ENCODE measurements at regions not wholly inside any gene's neighbourhood (a gene's known extent, or its start where the extent isn't known, plus 50 kb on each side); places are given as distances from the start of the nearest gene placed in this dataset.
"Not testable (repeated sequence)": the region's sequence is repeated elsewhere in the genome, so short reads cannot be mapped to it uniquely, and the experiment has no call there.

DNA sequence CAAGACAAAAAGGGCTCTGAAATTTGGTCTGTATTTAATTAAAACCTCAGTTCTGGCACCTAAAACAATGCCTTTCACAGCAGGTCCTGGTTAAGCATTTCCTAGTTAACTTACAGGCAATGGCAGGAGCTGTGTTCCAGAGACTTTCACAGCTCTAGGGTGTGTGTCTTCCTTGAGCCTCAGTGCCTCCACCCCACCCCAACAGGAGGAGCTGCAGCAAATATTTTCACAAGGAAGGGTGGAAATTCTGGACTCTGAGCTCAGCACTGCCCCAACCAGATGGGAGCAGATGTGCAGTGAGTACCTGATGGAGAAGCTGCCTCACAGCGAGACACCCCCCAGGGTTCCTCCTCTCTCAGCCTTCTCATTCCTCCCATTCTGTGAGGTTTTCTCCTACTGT is 106.3 kb upstream of the SPATA12 start:
- DNase-seq, result no peak

DNA sequence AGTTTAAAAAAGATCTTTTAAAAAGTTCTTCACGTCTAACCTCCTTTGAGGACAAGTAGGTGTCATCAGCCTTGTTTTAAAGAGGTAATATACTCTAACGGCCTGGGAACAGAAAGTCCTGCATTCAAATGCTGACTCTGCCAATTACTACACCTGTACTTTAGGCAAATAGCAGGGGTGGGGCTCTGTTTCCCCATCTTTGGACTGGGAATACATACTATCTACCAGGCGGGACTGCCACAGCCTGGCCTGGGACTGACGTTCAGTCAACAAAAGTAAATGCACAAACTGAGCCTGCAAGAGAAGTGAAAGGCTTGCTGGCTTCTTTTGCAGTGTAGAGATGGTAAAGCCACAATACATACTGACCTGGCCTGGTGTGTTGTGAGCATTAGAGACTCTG is 107.6 kb upstream of the SPATA12 start:
- DNase-seq, result no peak

DNA sequence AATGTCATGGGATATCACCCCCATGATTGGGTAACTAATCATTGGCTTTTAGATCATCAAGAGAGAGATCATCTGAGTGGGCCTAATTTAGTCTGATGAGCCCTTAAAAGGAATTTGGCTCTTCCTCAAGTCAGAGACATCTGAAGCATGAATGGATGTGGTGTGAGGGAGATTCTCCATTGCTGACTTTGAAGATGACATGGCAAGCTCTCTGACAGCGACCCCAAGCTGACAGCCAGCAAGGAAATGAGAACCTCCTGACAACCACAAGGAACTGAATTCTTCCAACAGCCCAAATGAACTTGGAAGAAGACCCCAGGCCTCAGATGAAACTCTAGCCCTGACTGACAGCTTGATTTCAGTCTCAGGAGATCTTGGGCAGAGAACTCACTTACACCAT is 108.4 kb upstream of the SPATA12 start:
- no peak for DNase-seq

DNA sequence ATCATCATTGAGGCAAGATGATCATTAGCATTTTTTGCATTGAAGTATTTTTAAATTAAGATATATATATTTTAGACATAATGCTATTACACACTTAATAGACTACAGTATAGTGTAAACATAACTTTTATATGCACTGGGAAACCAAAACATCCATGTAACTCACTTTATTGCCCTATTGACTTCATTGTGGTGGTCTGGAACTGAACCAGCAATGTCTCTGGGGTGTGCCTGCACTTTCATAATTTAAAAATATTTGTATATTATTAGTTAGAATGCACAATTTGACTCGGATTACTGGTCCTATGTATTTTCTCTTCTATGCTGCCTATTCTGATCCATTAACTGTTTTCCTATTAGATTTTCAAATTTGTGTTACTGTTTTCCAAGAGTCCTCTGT is 109.1 kb upstream of the SPATA12 start:
- DNase-seq, result no peak

DNA sequence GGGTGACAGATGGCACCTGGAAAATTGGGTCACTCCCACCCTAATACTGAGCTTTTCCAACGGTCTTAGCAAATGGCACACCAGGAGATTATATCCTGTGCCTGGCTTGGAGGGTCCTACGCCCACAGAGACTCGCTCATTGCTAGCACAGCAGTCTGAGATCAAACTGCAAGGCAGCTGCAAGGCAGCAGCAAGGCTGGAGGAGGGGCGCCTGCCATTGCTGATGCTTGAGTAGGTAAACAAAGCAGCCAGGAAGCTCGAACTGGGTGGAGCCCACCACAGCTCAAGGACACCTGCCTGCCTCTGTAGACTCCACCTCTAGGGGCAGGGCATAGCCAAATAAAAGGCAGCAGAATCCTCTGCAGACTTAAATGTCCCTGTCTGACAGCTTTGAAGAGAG is 115.1 kb upstream of the SPATA12 start:
- not testable (repeated sequence) for DNase-seq

DNA sequence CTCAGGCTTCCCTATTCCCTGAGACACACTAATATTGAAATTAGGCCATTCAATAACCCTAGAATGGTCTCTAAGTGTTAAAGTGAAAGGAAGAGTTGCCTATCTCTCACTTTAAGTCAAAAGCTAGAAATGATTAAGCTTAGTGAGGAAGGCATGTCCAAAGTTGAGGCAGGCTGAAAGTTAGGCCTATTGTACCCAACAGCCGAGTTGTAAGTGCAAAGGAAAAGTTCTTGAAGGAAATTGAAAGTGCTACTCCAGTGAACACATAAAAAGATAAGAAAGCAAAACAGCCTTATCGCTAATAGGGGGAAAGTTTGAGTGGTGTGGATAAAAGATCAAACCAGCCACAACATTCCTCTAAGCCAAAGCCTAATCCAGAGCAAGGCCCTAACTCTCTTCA is 117.9 kb upstream of the SPATA12 start:
- no peak for DNase-seq

DNA sequence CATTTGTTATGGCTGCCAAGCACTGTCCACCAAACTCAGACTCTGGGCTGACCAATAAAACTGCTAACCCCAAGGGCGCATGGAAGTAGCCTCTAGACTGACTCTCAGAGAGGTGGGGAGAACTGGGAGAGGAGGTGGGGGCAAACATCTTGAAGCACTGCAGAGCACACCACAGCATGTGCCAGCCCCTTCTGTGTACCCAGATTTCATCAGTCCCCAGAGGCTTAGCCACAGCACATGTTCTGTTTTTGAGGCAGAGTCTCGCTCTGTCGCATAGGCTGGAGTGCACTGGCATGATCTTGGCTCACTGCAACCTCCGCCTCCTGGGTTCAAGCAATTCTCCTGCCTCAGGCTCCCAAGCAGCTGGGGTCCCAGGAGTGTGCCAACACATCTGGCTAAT is 119.5 kb upstream of the SPATA12 start:
- no peak for DNase-seq

DNA sequence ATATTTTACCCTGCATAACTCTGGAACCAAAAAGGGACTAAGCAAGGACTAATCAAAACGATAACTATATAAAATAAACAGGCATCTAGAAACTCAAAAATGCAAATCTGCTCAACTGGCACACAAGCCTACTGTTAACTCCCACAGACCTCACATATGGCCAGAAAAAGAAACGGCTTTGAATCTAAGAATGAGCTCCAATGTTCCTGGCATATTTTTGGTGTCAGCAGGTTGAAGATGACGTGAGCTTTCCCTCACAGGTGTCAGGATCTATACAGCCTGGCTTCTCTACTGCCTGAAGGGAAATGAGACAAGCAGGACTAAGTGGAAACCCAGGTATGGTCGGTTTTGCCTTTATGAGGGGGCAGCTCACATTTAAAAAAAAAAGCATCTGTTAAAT is 120.1 kb upstream of the SPATA12 start:
- no peak for DNase-seq

DNA sequence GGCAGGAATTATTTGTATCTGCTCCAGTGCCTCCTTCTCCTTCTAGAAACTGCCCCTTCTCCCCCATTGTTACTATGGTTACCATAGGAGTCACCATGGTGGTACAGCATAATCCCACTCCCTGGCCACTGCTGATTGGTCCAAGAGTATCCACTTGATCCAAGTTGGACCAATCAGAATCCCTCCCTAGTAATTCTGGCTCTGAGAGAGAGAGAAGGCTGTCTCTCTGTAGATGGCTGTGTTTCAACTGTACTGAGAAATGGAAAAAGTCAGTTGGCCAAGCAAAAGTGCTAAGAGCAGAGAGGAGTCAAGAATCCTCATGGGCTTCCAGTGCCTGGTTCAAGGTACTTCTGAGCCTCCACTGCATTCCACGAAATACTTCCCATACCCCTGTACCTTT is 120.6 kb upstream of the SPATA12 start:
- no peak for DNase-seq

DNA sequence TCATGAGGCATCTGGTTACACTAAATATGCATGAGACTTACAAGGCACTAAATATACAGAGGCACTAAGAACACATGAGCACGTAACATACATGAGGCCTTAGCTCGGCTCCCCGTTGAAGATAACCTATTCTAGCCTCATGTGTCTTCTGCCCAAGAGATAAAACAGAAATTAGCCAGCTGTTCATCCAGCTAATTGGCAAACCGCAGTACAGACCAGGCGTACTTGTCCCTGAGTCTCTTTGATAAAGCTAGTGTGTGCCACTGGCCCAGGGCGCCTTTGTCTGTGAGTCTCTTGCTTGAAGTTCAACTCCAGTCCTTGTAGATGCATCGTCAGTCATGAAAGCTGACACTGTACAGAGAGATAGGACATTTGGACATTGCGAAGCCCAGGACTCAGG is 121.9 kb upstream of the SPATA12 start:
- DNase-seq, result no peak

DNA sequence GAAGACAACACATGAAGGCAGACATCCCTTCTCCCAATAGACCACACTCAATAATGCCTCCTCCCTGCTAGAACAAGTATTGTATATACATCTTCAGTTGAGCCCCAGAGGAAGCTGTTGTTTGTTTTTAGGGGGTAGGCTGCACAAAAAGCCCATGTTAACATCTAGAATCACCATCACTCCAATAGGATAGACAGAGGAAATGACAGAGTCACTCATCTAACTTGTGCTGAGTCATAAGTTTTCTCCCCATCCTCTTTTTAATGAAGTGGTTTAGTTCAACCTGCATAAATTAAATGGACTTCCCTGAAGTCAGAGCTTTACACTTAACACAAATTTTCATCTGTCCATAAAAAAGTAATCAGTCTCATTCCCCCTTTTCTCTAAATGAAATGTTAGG is 122.9 kb upstream of the SPATA12 start:
- DNase-seq, result no peak

DNA sequence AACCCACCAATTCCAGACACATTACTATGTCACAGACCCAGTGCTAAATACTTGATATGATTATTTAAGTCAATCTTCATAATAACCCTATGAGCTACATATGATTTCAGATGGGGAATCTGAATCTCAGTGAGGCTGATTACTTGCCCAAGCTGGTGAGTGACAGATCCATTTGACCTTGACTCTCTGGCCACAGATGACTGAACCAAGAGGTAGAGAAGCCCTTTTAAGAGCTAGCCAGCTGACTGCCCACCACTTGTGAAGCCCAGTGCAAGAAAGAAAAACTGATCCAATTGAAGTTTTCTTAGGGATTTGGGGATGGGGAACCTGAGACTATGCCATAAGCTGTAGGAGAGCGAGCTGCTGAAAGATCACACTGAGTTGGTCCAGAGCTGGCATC is 124.7 kb upstream of the SPATA12 start:
- DNase-seq, result no peak

DNA sequence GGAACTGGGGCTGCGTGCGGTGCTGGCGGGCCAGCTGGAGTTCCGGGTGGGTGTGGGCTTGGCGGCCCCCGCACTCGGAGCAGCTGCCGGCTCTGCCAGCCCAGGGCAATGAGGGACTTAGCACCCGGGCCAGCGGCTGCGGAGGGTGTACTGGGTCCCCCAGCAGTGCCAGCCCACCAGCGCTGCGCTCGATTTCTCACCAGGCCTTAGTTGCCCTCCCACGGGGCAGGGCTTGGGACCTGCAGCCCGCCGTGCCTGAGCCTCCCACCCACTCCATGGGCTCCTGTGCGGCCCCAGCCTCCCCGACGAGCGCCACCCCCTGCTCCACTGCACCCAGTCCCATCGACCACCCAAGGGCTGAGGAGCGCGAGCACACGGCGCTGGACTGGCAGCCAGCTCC is 126.0 kb upstream of the SPATA12 start:
- DNase-seq, result not testable (repeated sequence)

DNA sequence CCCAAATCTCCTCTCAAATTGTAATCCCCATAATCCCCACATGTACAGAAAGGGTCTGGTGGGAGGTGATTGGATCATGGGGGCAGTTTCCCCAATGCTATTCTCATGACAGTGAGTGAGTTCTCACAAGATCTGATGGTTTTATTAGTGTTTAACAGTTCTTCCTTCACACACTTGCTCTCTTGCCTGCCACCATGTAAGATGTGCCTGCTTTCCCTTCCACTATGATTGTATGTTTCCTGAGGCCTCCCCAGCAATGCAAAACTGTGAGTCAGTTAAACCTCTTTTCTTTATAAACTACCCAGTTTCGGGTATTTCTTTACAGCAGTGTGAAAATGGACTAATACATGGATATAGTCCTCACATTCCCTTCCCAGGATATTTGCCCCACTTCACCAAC is 126.7 kb upstream of the SPATA12 start:
- DNase-seq, result no peak

DNA sequence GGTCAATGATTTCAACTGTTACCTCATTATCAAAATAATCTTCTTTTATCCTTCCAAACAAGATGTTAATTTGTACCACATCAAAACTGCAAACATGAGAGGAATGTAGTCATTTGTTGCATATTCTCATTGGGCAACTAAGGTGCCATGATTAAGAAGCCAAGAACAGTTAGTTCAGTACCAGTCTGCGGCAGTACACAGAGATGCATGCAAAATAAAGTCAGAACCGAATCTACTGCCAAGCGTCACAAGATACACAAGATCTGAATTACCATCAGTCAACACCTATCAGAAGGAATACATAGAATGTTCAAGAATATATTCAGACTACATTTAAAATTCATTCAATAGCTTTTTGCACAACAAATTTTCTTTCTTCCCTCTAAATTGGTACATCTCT is 127.6 kb upstream of the SPATA12 start:
- DNase-seq, result no peak

DNA sequence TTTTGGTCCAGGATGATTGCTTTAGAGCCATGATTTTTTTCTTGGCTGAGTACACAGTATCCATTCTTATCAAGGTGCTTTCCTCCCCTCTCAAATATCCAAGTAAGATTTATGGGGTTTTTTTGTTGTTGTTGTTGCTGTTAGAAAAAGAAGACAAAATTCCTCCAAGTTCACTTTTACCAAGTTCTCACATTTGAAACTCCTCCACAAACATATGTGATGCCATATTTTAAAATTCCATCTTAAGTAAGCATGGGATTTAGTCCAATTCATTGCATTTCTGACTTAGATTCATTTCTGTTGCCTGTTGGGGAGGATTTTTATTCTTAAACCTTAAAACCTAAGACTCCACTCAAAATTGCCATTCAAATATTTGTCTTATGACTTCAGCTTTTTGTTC is 128.6 kb upstream of the SPATA12 start:
- DNase-seq, result no peak

DNA sequence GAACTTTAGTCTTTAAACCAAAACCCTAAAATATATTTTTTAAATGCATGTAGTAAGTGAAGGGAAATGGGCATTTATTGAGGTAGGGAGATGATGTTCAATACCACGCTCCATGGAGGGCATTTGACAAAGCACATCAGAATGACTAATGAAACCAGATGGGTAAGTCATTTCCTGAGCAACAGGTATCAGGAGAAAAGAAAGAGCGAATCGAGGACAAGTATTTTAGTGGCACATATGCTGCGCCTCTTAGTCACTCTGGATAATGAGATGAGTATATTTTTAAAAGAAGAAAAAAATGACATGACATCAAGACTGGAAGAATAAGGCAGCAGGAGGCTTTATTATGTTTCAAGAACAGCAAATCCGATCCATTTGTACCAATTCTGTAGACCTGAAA is 129.0 kb upstream of the ARHGEF3 start:
- no peak for DNase-seq

DNA sequence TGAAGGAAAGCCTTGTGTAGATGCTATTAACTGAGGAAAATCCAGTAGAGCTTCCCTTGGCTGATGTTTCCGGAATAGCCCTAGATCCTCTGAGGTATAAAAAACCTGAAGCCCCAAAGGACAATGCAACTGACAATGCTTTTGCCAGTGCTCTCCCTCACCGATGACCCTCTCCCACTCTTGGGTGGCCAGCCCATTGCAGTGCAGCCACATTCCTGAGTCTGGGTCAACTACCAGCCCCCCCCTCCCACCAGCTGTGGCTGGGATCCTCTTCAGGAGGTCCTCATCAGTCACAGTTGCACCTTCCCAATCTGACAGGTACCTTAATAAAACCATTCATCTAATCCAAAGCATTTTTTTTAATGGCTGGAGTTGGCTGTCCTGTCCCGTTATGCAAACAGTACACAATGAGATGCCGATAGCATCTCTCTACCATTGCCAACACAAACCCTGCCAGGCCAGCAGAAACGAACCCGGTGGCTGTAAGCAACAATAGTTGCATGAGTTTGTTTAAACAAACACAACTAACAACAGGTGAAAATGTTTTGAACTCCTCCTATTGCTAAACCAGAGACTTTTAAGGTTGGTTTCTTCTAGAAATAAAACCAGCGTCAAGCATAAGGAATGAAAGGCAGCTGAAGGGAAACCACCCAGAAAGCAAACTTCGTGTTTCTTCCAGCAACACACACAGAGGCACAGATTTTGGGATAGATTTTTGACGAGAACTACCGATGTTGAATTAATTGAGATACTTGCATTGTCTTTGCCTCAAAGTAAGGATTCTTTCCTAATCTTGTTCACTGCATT is 128.3 kb upstream of the ARHGEF3 start:
- DNase-seq, result no peak

DNA sequence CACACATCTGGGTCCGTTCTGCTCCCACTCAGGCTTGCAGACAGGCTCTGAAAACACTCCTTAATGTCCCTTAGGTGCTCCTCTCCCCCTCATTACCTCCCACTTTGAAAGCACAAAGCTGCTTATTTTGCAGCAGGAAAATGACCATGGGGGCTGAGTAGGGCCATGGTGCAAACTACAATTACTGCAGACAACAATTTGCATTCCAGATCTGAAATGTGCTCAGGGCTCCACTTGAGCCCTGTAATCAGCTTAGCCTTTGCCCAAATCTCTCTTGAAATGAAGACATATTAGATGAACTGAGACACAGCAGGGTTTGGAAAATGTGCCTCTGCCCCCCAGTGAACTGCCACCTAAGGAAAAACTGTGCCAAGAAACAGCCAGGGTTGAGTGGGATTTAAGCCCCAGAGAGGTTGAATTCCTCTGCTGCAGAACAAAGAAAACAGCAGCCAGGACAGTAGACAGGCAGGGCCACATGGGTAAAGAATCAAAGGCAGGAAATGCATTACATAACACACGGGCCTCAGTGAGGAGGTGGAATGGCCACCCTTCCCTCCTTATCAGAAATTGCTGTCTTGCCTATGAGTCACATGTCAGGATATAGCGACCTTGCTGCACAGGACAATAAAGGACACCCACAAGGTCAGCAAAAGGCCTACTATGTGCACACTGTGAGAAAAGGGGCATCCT is 126.8 kb upstream of the ARHGEF3 start:
- peak; percentile 62 for DNase-seq

DNA sequence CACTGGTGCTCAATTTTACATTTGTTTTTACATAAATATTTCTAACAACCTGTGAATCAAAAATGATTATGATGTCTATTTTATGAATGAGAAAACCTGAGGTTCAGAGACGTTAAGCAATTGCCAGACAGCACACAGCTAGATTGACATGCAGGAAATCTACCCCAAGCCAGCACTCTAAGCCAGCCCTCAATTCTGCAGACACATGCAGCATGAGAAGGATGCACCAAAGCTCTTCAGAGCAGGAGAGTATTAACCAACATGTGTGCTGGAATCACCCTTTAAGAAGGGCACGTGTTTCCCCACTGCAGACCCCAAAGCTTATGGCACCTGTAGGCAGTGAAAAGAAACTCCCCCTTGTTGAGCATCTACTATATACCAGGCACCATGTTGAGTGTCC is 126.1 kb upstream of the ARHGEF3 start:
- DNase-seq, result no peak

DNA sequence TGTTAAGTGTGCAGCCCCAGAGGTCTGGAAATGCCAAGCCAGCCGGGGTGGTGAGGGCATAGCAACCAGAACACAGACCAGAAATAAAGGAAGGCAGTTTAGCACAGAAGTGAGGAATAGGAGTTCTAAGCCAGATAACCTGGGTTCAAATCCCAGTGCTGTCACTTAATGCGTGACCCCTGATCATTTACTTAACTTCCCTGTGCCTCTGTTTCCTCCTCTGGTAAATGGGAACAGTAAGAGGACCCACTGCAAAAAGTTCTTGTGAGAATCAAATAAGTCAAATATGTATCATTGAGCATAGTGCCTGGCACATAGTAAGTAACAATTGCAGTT is 125.2 kb upstream of the ARHGEF3 start:
- no peak for DNase-seq

DNA sequence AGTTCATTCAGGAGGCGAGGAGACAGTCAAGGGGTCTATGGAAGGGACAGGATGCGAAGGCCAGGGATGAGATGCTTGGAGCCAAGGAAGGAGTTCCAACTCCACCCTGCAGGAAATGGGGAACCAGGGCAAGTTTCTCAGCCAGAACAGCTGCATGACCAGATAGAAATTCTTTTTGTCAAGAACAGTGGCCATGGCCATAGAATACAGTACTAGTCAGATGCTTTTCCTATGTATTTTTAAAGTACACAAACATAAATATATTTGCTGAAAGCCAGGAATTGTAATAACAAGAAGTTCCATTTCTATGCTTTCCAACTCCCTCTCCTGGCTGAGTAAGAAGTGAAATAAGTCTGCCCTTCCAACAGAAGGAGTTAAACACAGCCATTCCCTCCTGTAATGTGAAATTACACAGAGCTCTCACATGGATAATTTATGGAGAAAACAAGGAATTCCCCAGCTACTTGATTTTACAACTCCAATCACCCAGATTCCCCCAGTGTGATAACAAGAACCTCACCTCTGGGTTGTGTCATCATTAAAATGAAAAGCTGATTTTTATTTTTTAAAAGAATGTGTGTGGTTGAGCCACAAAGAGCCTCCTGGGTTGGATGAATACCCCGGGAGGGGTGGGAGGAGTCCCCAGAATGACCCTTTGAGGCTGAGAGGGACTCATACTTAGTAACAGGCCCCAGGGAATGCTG is 124.6 kb upstream of the ARHGEF3 start:
- no peak for DNase-seq

DNA sequence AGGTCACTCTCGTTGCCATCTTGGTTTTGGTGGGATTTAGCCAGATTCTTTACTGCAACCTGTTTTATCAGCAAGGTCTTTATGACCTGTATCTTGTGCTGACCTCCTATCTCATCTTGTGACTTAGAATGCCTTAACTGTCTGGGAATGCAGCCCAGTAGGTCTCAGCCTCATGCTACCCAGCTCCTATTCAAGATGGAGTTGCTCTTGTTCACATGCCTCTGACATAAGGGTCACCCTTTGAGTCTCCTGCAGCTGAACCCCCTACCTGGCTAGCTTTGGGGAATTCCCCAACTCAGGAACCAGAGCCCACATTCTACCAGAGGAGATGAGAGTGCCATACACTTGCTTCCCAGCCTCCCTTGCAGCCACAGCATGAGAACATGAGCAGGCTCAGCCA is 123.0 kb upstream of the ARHGEF3 start:
- not testable (repeated sequence) for DNase-seq

DNA sequence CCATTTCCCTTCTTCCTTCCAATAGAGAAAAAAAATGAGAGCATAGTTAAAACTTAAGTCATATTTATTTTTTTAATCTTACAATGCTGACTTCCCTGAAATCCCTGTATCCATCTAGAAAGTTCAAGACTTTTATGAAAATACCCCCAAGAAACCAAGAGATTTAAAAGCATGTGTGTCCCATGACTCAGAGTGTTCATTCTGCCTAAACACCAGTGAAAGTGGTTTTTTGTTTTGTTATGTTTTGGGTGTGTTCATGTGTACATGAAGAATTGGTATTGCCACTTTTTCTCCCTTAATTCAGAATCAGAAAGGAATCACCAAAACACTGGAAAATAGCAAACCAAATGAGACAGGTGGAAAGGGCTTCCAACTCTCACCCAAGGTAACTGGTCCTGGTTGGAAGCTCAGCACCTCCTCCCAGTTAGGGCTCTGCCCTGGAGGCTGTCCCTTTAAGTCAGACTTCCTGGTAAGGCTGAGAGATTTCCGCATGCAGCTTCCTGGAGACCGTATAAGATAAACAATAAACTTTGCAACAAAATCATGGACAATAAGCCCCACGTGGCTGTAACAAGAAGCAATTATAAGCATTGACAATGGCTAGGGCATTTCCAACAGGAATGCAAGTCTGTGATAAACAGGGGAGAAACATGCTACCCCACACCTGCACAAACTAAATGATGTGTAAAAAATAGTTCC is 121.9 kb upstream of the ARHGEF3 start:
- DNase-seq, result peak; percentile 81
